HEK293 (cell line): ENCODE measurements at regions not wholly inside any gene's neighbourhood (a gene's known extent, or its start where the extent isn't known, plus 50 kb on each side); places are given as distances from the start of the nearest gene placed in this dataset.
A peak's percentile ranks its signal among the peaks of the same experiment; 100 is the strongest.

Source experiments
- CTCF ChIA-PET: fragments of 350-600 bp; formaldehyde crosslinking; extraction: SDS; loops from one replicate; lab custom pipeline; 2021; ENCODE audit warnings: antibody characterized with exemption; lab: Yijun Ruan, JAX
- POLR2A ChIA-PET: fragments of 300-600 bp; formaldehyde crosslinking; extraction: SDS; loops from one replicate; lab custom pipeline; 2020; ENCODE audit warnings: antibody characterized with exemption, inconsistent platforms; lab: Yijun Ruan, JAX
- H3K27ac ChIP-seq: fragments of 200-500 bp; sonication (Bioruptor generic); 2 replicates; pipeline ENCODE4 v1.5.1; 2014; ENCODE audit warnings: low read depth, low read length, control low read depth, inconsistent platforms; ENCODE audit errors: extremely low read depth
- H3K36me3 ChIP-seq, 2 experiments: fragments of 200-500 bp in 1 of 2; sonication (Bioruptor generic) in 1 of 2; 1 replicate in 1 of 2; 2 replicates in 1 of 2; pipeline ENCODE4 v1.5.1; 2014 to 2017; ENCODE audit warnings: inconsistent platforms in 2 of 2, low read length in 2 of 2; ENCODE audit not compliant: control insufficient read depth in 2 of 2, insufficient read depth in 1 of 2
- H3K4me1 ChIP-seq: fragments of 200-500 bp; sonication (Bioruptor generic); 2 replicates; pipeline ENCODE4 v1.5.1; 2014; ENCODE audit warnings: mild to moderate bottlenecking, low read length, inconsistent platforms; ENCODE audit not compliant: control insufficient read depth, insufficient read depth
- H3K4me3 ChIP-seq: 2 replicates; pipeline ENCODE4 v1.5.1; 2011; ENCODE audit warnings: low read depth, mild to moderate bottlenecking, control low read depth, low read length, moderate library complexity
- H3K9me3 ChIP-seq: fragments of 200-500 bp; sonication (Bioruptor generic); 2 replicates; pipeline ENCODE4 v1.5.1; 2014; ENCODE audit warnings: low read depth, low read length, inconsistent platforms; ENCODE audit not compliant: control insufficient read depth, insufficient read depth
- CTCF ChIP-seq: fragments of 450-650 bp; formaldehyde crosslinking; IDR thresholded peaks from 2 replicates; pipeline ENCODE4 v1.5.1; 2016; ENCODE audit warnings: missing biosample characterization, missing genetic modification characterization
- GLI4 ChIP-seq: fragments of 450-650 bp; formaldehyde crosslinking; IDR thresholded peaks from 2 replicates; pipeline ENCODE4 v1.5.1; 2016; ENCODE audit warnings: missing biosample characterization, missing genetic modification characterization
- HOXD13 ChIP-seq: sonication (generic); formaldehyde crosslinking; IDR thresholded peaks from 2 replicates; pipeline ENCODE4 v1.8.0; 2022; ENCODE audit warnings: missing genetic modification reagents, borderline replicate concordance
- KLF16 ChIP-seq: fragments of 450-650 bp; formaldehyde crosslinking; IDR thresholded peaks from 2 replicates; pipeline ENCODE4 v1.5.1; 2017; ENCODE audit warnings: missing biosample characterization, missing genetic modification characterization
- MZF1 ChIP-seq: fragments of 450-650 bp; formaldehyde crosslinking; IDR thresholded peaks from 2 replicates; pipeline ENCODE4 v1.5.1; 2017; ENCODE audit warnings: missing biosample characterization, missing genetic modification characterization, borderline replicate concordance
- OSR2 ChIP-seq: fragments of 450-650 bp; formaldehyde crosslinking; IDR thresholded peaks from 2 replicates; pipeline ENCODE4 v1.5.1; 2016; ENCODE audit warnings: missing biosample characterization, missing genetic modification characterization
- SP7 ChIP-seq: fragments of 450-650 bp; formaldehyde crosslinking; IDR thresholded peaks from 2 replicates; pipeline ENCODE4 v1.5.1; 2016; ENCODE audit warnings: missing biosample characterization, missing genetic modification characterization
- WT1 ChIP-seq: fragments of 450-650 bp; formaldehyde crosslinking; IDR thresholded peaks from 2 replicates; pipeline ENCODE4 v1.5.1; 2016; ENCODE audit warnings: missing biosample characterization, missing genetic modification characterization
- ZBTB17 ChIP-seq: fragments of 450-650 bp; formaldehyde crosslinking; IDR thresholded peaks from 2 replicates; pipeline ENCODE4 v1.5.1; 2016; ENCODE audit warnings: missing biosample characterization, missing genetic modification characterization
- ZBTB26 ChIP-seq: fragments of 450-650 bp; formaldehyde crosslinking; optimal IDR thresholded peaks from 2 replicates; pipeline ENCODE3; 2016; ENCODE audit warnings: missing biosample characterization, mild to moderate bottlenecking, missing genetic modification characterization
- ZBTB44 ChIP-seq: fragments of 450-650 bp; IDR thresholded peaks from 2 replicates; pipeline ENCODE4 v1.5.1; 2018; ENCODE audit warnings: missing biosample characterization, mild to moderate bottlenecking, missing genetic modification characterization
- ZBTB7A ChIP-seq: fragments of 450-650 bp; formaldehyde crosslinking; IDR thresholded peaks from 2 replicates; pipeline ENCODE4 v1.5.1; 2016; ENCODE audit warnings: low read depth, missing biosample characterization, missing genetic modification characterization
- ZFHX2 ChIP-seq: fragments of 450-650 bp; formaldehyde crosslinking; conservative IDR thresholded peaks from 2 replicates; pipeline ENCODE4 v1.5.1; 2016; ENCODE audit warnings: missing biosample characterization, missing genetic modification characterization
- ZFP37 ChIP-seq: fragments of 450-650 bp; formaldehyde crosslinking; IDR thresholded peaks from 2 replicates; pipeline ENCODE4 v1.5.1; 2016; ENCODE audit warnings: missing biosample characterization, missing genetic modification characterization
- ZNF132 ChIP-seq: fragments of 450-650 bp; formaldehyde crosslinking; IDR thresholded peaks from 2 replicates; pipeline ENCODE4 v1.5.1; 2017; ENCODE audit warnings: missing biosample characterization, missing genetic modification characterization, borderline replicate concordance
- ZNF169 ChIP-seq: fragments of 450-650 bp; formaldehyde crosslinking; IDR thresholded peaks from 2 replicates; pipeline ENCODE4 v1.5.1; 2016; ENCODE audit warnings: missing biosample characterization, missing genetic modification characterization
- ZNF214 ChIP-seq: fragments of 450-650 bp; formaldehyde crosslinking; IDR thresholded peaks from 2 replicates; pipeline ENCODE4 v1.5.1; 2017; ENCODE audit warnings: missing biosample characterization, mild to moderate bottlenecking, missing genetic modification characterization, borderline replicate concordance
- ZNF23 ChIP-seq: fragments of 450-650 bp; formaldehyde crosslinking; IDR thresholded peaks from 2 replicates; pipeline ENCODE4 v1.5.1; 2016; ENCODE audit warnings: missing biosample characterization, missing genetic modification characterization, borderline replicate concordance
- ZNF266 ChIP-seq: fragments of 450-650 bp; formaldehyde crosslinking; IDR thresholded peaks from 2 replicates; pipeline ENCODE4 v1.5.1; 2016; ENCODE audit warnings: missing biosample characterization, missing genetic modification characterization, low read depth
- ZNF335 ChIP-seq: fragments of 450-650 bp; formaldehyde crosslinking; conservative IDR thresholded peaks from 2 replicates; pipeline ENCODE4 v1.5.1; 2016; ENCODE audit warnings: missing biosample characterization, missing genetic modification characterization
- ZNF341 ChIP-seq: fragments of 450-650 bp; formaldehyde crosslinking; IDR thresholded peaks from 2 replicates; pipeline ENCODE4; 2016; ENCODE audit warnings: low read depth, missing biosample characterization, missing genetic modification characterization
- ZNF433 ChIP-seq: fragments of 450-650 bp; formaldehyde crosslinking; IDR thresholded peaks from 2 replicates; pipeline ENCODE4 v1.5.1; 2016; ENCODE audit warnings: missing biosample characterization, missing genetic modification characterization, low read depth
- ZNF510 ChIP-seq: fragments of 450-650 bp; formaldehyde crosslinking; IDR thresholded peaks from 2 replicates; pipeline ENCODE4 v1.5.1; 2018; ENCODE audit warnings: mild to moderate bottlenecking, missing genetic modification characterization, missing biosample characterization; ENCODE audit not compliant: insufficient replicate concordance
- ZNF549 ChIP-seq: fragments of 450-650 bp; IDR thresholded peaks from 2 replicates; pipeline ENCODE4 v1.5.1; 2018; ENCODE audit warnings: missing biosample characterization, missing genetic modification characterization, mild to moderate bottlenecking, inconsistent platforms, moderate library complexity
- ZNF555 ChIP-seq: fragments of 450-650 bp; formaldehyde crosslinking; conservative IDR thresholded peaks from 2 replicates; pipeline ENCODE4 v1.5.1; 2017; ENCODE audit warnings: missing biosample characterization, mild to moderate bottlenecking, missing genetic modification characterization, inconsistent platforms
- ZNF560 ChIP-seq: fragments of 450-650 bp; formaldehyde crosslinking; IDR thresholded peaks from 2 replicates; pipeline ENCODE4 v1.5.1; 2017; ENCODE audit warnings: missing biosample characterization, missing genetic modification characterization, borderline replicate concordance
- ZNF677 ChIP-seq: fragments of 450-650 bp; IDR thresholded peaks from 2 replicates; pipeline ENCODE4 v1.5.0; 2018; ENCODE audit warnings: missing biosample characterization, mild to moderate bottlenecking, missing genetic modification characterization, moderate library complexity
- ZNF776 ChIP-seq: fragments of 450-650 bp; formaldehyde crosslinking; IDR thresholded peaks from 2 replicates; pipeline ENCODE4 v1.5.0; 2017; ENCODE audit warnings: missing biosample characterization, missing genetic modification characterization, borderline replicate concordance
- ZNF792 ChIP-seq: fragments of 450-650 bp; formaldehyde crosslinking; IDR thresholded peaks from 2 replicates; pipeline ENCODE4 v1.5.1; 2016; ENCODE audit warnings: missing biosample characterization, missing genetic modification characterization
- ZNF843 ChIP-seq: fragments of 450-650 bp; formaldehyde crosslinking; IDR thresholded peaks from 2 replicates; pipeline ENCODE4 v1.5.1; 2016; ENCODE audit warnings: missing biosample characterization, missing genetic modification characterization
- ZXDB ChIP-seq: fragments of 450-650 bp; formaldehyde crosslinking; IDR thresholded peaks from 2 replicates; pipeline ENCODE4 v1.5.1; 2016; ENCODE audit warnings: missing biosample characterization, missing genetic modification characterization
- TF ChIP-seq, protein P1 (sequence below): fragments of 450-650 bp; formaldehyde crosslinking; IDR thresholded peaks from 2 replicates; pipeline ENCODE4 v1.5.1; 2017; ENCODE audit warnings: missing biosample characterization, missing genetic modification characterization
- TF ChIP-seq, protein P2 (sequence below): fragments of 450-650 bp; formaldehyde crosslinking; IDR thresholded peaks from 2 replicates; pipeline ENCODE4 v1.5.1; 2017; ENCODE audit warnings: missing biosample characterization, missing genetic modification characterization

GRCh38 chr17:13995856-13996271 lies 73.4 kb upstream of the COX10 start:
- Histone ChIP-seq H3K4me1 (peaks cover 14% of the 10 kb centered on the region), H3K27ac (no peak overlapping the region; the same call in 1 of the 2 replicates), H3K4me3 (no peak overlapping the region), H3K36me3 (no peaks in the 10 kb centered on the region), H3K9me3 (no peaks in the 10 kb centered on the region)
- CTCF ChIA-PET: interaction anchor here (1.0 kb wide), 1 partner anchor 42 kb away, joined by 5 read pairs; no protein-coding TSS in a partner anchor
- POLR2A ChIA-PET: no interaction called here
- TF ChIP-seq WT1 (tag by site-specific recombination): peak; percentile 35; the same call in 1 of the 2 replicates
- no peak for TF ChIP-seq ZNF341 (tag by site-specific recombination)
- peak; percentile 91 for TF ChIP-seq ZNF549 (tag by site-specific recombination)
- TF ChIP-seq ZNF560 (tag by site-specific recombination): no peak
- no peak for TF ChIP-seq ZNF792 (tag by site-specific recombination)
- 0 out of 2 replicates have a peak, but pooled peaks have one; percentile 74 for TF ChIP-seq OSR2 (tag by site-specific recombination)
- no peak for TF ChIP-seq ZNF214 (tag by site-specific recombination)
- no peak for TF ChIP-seq ZBTB17
- TF ChIP-seq ZFP37: no peak
- peak; percentile 85 for TF ChIP-seq ZBTB44
- TF ChIP-seq CTCF (tag by site-specific recombination): no peak
- TF ChIP-seq ZBTB26 (tag by site-specific recombination): no peak
- TF ChIP-seq MZF1: no peak
- TF ChIP-seq ZNF132 (tag by site-specific recombination): no peak
- TF ChIP-seq SP7: peak; percentile 95
- no peak for TF ChIP-seq ZNF433 (tag by site-specific recombination)
- no peak for TF ChIP-seq ZNF677 (tag by site-specific recombination)
- no peak for TF ChIP-seq ZBTB7A (tag by site-specific recombination)
- TF ChIP-seq, protein P1, sequence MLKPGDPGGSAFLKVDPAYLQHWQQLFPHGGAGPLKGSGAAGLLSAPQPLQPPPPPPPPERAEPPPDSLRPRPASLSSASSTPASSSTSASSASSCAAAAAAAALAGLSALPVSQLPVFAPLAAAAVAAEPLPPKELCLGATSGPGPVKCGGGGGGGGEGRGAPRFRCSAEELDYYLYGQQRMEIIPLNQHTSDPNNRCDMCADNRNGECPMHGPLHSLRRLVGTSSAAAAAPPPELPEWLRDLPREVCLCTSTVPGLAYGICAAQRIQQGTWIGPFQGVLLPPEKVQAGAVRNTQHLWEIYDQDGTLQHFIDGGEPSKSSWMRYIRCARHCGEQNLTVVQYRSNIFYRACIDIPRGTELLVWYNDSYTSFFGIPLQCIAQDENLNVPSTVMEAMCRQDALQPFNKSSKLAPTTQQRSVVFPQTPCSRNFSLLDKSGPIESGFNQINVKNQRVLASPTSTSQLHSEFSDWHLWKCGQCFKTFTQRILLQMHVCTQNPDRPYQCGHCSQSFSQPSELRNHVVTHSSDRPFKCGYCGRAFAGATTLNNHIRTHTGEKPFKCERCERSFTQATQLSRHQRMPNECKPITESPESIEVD (tag by site-specific recombination): peak; percentile 93
- TF ChIP-seq ZNF169 (tag by site-specific recombination): no peak
- TF ChIP-seq GLI4 (tag by site-specific recombination): no peak
- no peak for TF ChIP-seq ZNF510
- TF ChIP-seq ZNF555 (tag by site-specific recombination): no peak
- TF ChIP-seq ZXDB (tag by site-specific recombination): no peak
- TF ChIP-seq, protein P2, sequence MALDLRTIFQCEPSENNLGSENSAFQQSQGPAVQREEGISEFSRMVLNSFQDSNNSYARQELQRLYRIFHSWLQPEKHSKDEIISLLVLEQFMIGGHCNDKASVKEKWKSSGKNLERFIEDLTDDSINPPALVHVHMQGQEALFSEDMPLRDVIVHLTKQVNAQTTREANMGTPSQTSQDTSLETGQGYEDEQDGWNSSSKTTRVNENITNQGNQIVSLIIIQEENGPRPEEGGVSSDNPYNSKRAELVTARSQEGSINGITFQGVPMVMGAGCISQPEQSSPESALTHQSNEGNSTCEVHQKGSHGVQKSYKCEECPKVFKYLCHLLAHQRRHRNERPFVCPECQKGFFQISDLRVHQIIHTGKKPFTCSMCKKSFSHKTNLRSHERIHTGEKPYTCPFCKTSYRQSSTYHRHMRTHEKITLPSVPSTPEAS (tag by site-specific recombination): no peak
- TF ChIP-seq HOXD13 (CRISPR knock-in tag): no peak
- TF ChIP-seq ZNF335 (tag by site-specific recombination): no peak
- no peak for TF ChIP-seq ZNF776
- no peak for TF ChIP-seq KLF16 (tag by site-specific recombination)
- TF ChIP-seq ZNF266 (tag by site-specific recombination): no peak
- TF ChIP-seq ZFHX2: no peak
- TF ChIP-seq ZNF23 (tag by site-specific recombination): no peak
- TF ChIP-seq ZNF843: peak; percentile 55; the same call in 1 of the 2 replicates
